ENCODE measurements at regions not wholly inside any gene's neighbourhood (a gene's known extent, or its start where the extent isn't known, plus 50 kb on each side); places are given as distances from the start of the nearest gene placed in this dataset.

- intact Hi-C loops (cut with micrococcal nuclease; ENCODE audit: unreplicated experiment) = no loop called here
- Histone ChIP-seq H3K4me2 (ENCODE audit: low read length) (no peak overlapping the region), H3K36me3 (ENCODE audit: insufficient read depth, low read length) (no peaks in the 10 kb centered on the region), H3K27ac (ENCODE audit: low read depth, low read length, poor library complexity, severe bottlenecking) (no peak overlapping the region), H3K79me2 (ENCODE audit: insufficient read depth, low read depth, low read length) (no peaks in the 10 kb centered on the region), H3K4me1 (ENCODE audit: insufficient read depth, low read length, poor library complexity, severe bottlenecking) (no peaks in the 10 kb centered on the region), H3K9me2 (ENCODE audit: insufficient read depth, low read length) (no peaks in the 10 kb centered on the region), H4K20me1 (ENCODE audit: insufficient read depth, low read length) (no peaks in the 10 kb centered on the region), H2AFZ (ENCODE audit: low read length) (no peak overlapping the region), H3K4me3 (ENCODE audit: low read depth, low read length, poor library complexity, severe bottlenecking) (no peak overlapping the region), H3K9me3 (ENCODE audit: low read length) (no peaks in the 10 kb centered on the region)
- POLR2A ChIA-PET = no interaction called here
- BruUV-seq (replicated peaks) = no TSS peak
- TF ChIP-seq EZH2phosphoT487 (IDR thresholded peaks at IDR 0.05; ENCODE audit: borderline replicate concordance, low read depth, low read length) = no peak
- TF ChIP-seq, protein P1, sequence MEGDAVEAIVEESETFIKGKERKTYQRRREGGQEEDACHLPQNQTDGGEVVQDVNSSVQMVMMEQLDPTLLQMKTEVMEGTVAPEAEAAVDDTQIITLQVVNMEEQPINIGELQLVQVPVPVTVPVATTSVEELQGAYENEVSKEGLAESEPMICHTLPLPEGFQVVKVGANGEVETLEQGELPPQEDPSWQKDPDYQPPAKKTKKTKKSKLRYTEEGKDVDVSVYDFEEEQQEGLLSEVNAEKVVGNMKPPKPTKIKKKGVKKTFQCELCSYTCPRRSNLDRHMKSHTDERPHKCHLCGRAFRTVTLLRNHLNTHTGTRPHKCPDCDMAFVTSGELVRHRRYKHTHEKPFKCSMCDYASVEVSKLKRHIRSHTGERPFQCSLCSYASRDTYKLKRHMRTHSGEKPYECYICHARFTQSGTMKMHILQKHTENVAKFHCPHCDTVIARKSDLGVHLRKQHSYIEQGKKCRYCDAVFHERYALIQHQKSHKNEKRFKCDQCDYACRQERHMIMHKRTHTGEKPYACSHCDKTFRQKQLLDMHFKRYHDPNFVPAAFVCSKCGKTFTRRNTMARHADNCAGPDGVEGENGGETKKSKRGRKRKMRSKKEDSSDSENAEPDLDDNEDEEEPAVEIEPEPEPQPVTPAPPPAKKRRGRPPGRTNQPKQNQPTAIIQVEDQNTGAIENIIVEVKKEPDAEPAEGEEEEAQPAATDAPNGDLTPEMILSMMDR (conservative IDR thresholded peaks at IDR 0.05; ENCODE audit: low read length) = no peak
- DNase-seq (ENCODE audit: low spot score) = no peak
- CTCF ChIA-PET (ENCODE audit: unreplicated experiment) = no interaction called here
Observed at GRCh38 chr10:20455774-20456173, 441.3 kb downstream of the NEBL start.

- Histone ChIP-seq H3K4me3 (ENCODE audit: low read depth, low read length, poor library complexity, severe bottlenecking) (no peak overlapping the region), H3K4me2 (ENCODE audit: low read length) (no peak overlapping the region), H3K79me2 (ENCODE audit: insufficient read depth, low read depth, low read length) (no peaks in the 10 kb centered on the region), H3K4me1 (ENCODE audit: insufficient read depth, low read length, poor library complexity, severe bottlenecking) (no peaks in the 10 kb centered on the region), H4K20me1 (ENCODE audit: insufficient read depth, low read length) (no peaks in the 10 kb centered on the region), H3K27ac (ENCODE audit: low read depth, low read length, poor library complexity, severe bottlenecking) (no peak overlapping the region), H3K9me3 (ENCODE audit: low read length) (no peaks in the 10 kb centered on the region), H2AFZ (ENCODE audit: low read length) (no peak overlapping the region), H3K9me2 (ENCODE audit: insufficient read depth, low read length) (no peaks in the 10 kb centered on the region), H3K36me3 (ENCODE audit: insufficient read depth, low read length) (no peaks in the 10 kb centered on the region)
- intact Hi-C loops (cut with micrococcal nuclease; ENCODE audit: unreplicated experiment) = no loop called here
- CTCF ChIA-PET (ENCODE audit: unreplicated experiment) = no interaction called here
- TF ChIP-seq EZH2phosphoT487 (IDR thresholded peaks at IDR 0.05; ENCODE audit: borderline replicate concordance, low read depth, low read length) = no peak
- TF ChIP-seq, protein P1 (conservative IDR thresholded peaks at IDR 0.05; ENCODE audit: low read length) = no peak
- POLR2A ChIA-PET = no interaction called here
- BruUV-seq (replicated peaks) = no TSS peak
- DNase-seq (ENCODE audit: low spot score) = no peak
Observed at GRCh38 chr10:20454331-20454730, 442.8 kb downstream of the NEBL start.

- CTCF ChIA-PET (ENCODE audit: unreplicated experiment) = no interaction called here
- no peak overlapping the region for H3K27ac ChIP-seq (ENCODE audit: low read depth, low read length, poor library complexity, severe bottlenecking)
- BruUV-seq (replicated peaks) = no TSS peak
- H3K4me3 ChIP-seq (ENCODE audit: low read depth, low read length, poor library complexity, severe bottlenecking) = no peak overlapping the region
- H3K36me3 ChIP-seq (ENCODE audit: insufficient read depth, low read length) = no peaks in the 10 kb centered on the region
- TF ChIP-seq, protein P1 (conservative IDR thresholded peaks at IDR 0.05; ENCODE audit: low read length) = no peak
- TF ChIP-seq EZH2phosphoT487 (IDR thresholded peaks at IDR 0.05; ENCODE audit: borderline replicate concordance, low read depth, low read length) = no peak
- no peaks in the 10 kb centered on the region for H4K20me1 ChIP-seq (ENCODE audit: insufficient read depth, low read length)
- no peak overlapping the region for H2AFZ ChIP-seq (ENCODE audit: low read length)
- no peak for DNase-seq (ENCODE audit: low spot score)
- H3K9me3 ChIP-seq (ENCODE audit: low read length) = no peaks in the 10 kb centered on the region
- H3K9me2 ChIP-seq (ENCODE audit: insufficient read depth, low read length) = no peaks in the 10 kb centered on the region
- H3K79me2 ChIP-seq (ENCODE audit: insufficient read depth, low read depth, low read length) = no peaks in the 10 kb centered on the region
- intact Hi-C loops (cut with micrococcal nuclease; ENCODE audit: unreplicated experiment) = no loop called here
- POLR2A ChIA-PET = no interaction called here
- no peak overlapping the region for H3K4me2 ChIP-seq (ENCODE audit: low read length)
- H3K4me1 ChIP-seq (ENCODE audit: insufficient read depth, low read length, poor library complexity, severe bottlenecking) = no peaks in the 10 kb centered on the region
Observed at GRCh38 chr10:20446561-20447193, 450.4 kb downstream of the NEBL start.
